ENCODE measurements at regions not wholly inside any gene's neighbourhood (a gene's known extent, or its start where the extent isn't known, plus 50 kb on each side); places are given as distances from the start of the nearest gene placed in this dataset.
"Not testable (repeated sequence)": the region's sequence is repeated elsewhere in the genome, so short reads cannot be mapped to it uniquely, and the experiment has no call there.

DNA sequence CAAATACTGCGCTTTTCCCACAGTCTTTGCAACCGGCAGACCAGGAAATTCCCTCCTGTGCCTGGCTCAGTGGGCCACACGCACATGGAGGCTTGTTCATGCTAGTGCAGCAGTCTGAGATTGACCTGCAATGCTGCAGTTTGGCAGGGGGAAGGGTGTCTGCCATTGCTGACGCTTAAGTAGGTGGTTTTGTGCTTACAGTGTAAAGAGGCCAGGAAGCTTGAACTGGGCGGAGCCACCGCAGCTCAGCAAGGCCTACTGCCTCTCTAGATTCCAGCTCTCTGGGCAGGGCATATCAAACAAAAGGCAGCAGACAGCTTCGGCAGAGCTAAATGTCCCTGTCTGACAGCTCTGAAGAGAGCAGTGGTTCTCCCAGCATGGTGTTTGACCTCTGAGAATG is 390.5 kb upstream of the TECRL start:
- DNase-seq (no peak), ATAC-seq (ENCODE audit: low read depth) (no peak)
- Histone ChIP-seq H4K20me1 (ENCODE audit: control insufficient read depth, insufficient read depth, low read length, poor library complexity, severe bottlenecking) (no peaks in the 10 kb centered on the region), H3K79me2 (ENCODE audit: control insufficient read depth, insufficient read depth, low read length) (no peaks in the 10 kb centered on the region), H3K4me3 (ENCODE audit: control extremely low read depth in 1 of 5, extremely low read depth in 1 of 5, insufficient read depth in 1 of 5, low read depth in 2 of 5, low read length in 4 of 5) (no peak overlapping the region), H3K36me3 (replicated peaks in 1 of 2; ENCODE audit: control extremely low read depth in 1 of 2, control insufficient read depth in 1 of 2, extremely low read depth in 1 of 2, insufficient read depth in 2 of 2, low read length in 1 of 2) (no peaks in the 10 kb centered on the region), H3K4me1 (ENCODE audit: control insufficient read depth in 2 of 2, insufficient read depth in 2 of 2, low read length in 2 of 2) (no peaks in the 10 kb centered on the region), H3K4me2 (replicated peaks; ENCODE audit: low read depth, low read length, poor library complexity, severe bottlenecking) (no peak overlapping the region), H3K9ac (ENCODE audit: low read length) (no peak overlapping the region), H3K27ac (ENCODE audit: low read length in 2 of 2) (no peak overlapping the region), H3K9me3 (ENCODE audit: control extremely low read depth in 1 of 3, control insufficient read depth in 2 of 3, insufficient read depth in 1 of 3, low read length in 2 of 3) (peaks cover 0 to 6% (median 0%) of the 10 kb centered on the region in 3 donors), H2AFZ (ENCODE audit: insufficient read depth, low read depth, low read length, poor library complexity, severe bottlenecking) (no peak overlapping the region), H3K27me3 (replicated peaks in 1 of 4; ENCODE audit: control extremely low read depth in 1 of 4, control insufficient read depth in 3 of 4, insufficient read depth in 4 of 4, low read length in 3 of 4) (no peaks in the 10 kb centered on the region)
- no peak overlapping the region for H3K27ac Mint-ChIP-seq
- peaks cover 7% of the 10 kb centered on the region for H3K9me3 Mint-ChIP-seq (ENCODE audit: insufficient read depth)
- no peaks in the 10 kb centered on the region for H3K4me1 Mint-ChIP-seq
- WGBS (ENCODE audit: insufficient coverage): 94% methylated on average over 7 of the region's 7 CpGs
- H3K27me3 Mint-ChIP-seq: no peaks in the 10 kb centered on the region
- CTCF ChIA-PET: no interaction called here
- no peak overlapping the region for H3K4me3 Mint-ChIP-seq
- intact Hi-C loops (cut with micrococcal nuclease): no loop called here
- POLR2A ChIA-PET: no interaction called here
- TF ChIP-seq, protein P1, sequence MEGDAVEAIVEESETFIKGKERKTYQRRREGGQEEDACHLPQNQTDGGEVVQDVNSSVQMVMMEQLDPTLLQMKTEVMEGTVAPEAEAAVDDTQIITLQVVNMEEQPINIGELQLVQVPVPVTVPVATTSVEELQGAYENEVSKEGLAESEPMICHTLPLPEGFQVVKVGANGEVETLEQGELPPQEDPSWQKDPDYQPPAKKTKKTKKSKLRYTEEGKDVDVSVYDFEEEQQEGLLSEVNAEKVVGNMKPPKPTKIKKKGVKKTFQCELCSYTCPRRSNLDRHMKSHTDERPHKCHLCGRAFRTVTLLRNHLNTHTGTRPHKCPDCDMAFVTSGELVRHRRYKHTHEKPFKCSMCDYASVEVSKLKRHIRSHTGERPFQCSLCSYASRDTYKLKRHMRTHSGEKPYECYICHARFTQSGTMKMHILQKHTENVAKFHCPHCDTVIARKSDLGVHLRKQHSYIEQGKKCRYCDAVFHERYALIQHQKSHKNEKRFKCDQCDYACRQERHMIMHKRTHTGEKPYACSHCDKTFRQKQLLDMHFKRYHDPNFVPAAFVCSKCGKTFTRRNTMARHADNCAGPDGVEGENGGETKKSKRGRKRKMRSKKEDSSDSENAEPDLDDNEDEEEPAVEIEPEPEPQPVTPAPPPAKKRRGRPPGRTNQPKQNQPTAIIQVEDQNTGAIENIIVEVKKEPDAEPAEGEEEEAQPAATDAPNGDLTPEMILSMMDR (IDR thresholded peaks at IDR 0.05): no peak

DNA sequence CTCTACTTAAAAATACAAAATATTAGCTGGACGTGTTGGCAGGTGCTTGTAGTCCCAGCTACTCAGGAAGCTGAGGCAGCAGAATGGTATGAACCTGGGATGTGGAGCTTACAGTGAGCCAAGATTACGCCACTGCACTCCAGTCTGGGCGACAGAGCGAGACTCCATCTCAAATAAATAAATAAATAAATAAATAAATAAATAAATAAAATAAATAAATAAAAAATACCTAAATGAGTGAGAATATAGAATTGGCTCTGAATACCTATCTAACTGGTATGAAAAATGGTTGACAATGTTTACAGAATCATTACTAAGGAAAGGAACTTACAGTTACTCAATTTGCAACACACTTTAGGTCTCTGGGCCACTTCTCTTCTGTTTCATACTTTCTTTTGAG is 389.6 kb upstream of the TECRL start:
- H3K79me2 ChIP-seq (ENCODE audit: control insufficient read depth, insufficient read depth, low read length); H3K9me3 ChIP-seq (ENCODE audit: control extremely low read depth in 1 of 3, control insufficient read depth in 2 of 3, insufficient read depth in 1 of 3, low read length in 2 of 3); H3K36me3 ChIP-seq (replicated peaks in 1 of 2; ENCODE audit: control extremely low read depth in 1 of 2, control insufficient read depth in 1 of 2, extremely low read depth in 1 of 2, insufficient read depth in 2 of 2, low read length in 1 of 2); H3K4me1 ChIP-seq (ENCODE audit: control insufficient read depth in 2 of 2, insufficient read depth in 2 of 2, low read length in 2 of 2); H3K9me3 Mint-ChIP-seq (ENCODE audit: insufficient read depth); H3K4me3 Mint-ChIP-seq; H3K27me3 ChIP-seq (replicated peaks in 1 of 4; ENCODE audit: control extremely low read depth in 1 of 4, control insufficient read depth in 3 of 4, insufficient read depth in 4 of 4, low read length in 3 of 4); H2AFZ ChIP-seq (ENCODE audit: insufficient read depth, low read depth, low read length, poor library complexity, severe bottlenecking); H3K27me3 Mint-ChIP-seq; intact Hi-C loops (cut with micrococcal nuclease); H3K9ac ChIP-seq (ENCODE audit: low read length); H3K4me3 ChIP-seq (ENCODE audit: control extremely low read depth in 1 of 5, extremely low read depth in 1 of 5, insufficient read depth in 1 of 5, low read depth in 2 of 5, low read length in 4 of 5); H4K20me1 ChIP-seq (ENCODE audit: control insufficient read depth, insufficient read depth, low read length, poor library complexity, severe bottlenecking); ATAC-seq (ENCODE audit: low read depth); DNase-seq; H3K4me1 Mint-ChIP-seq; CTCF ChIA-PET; H3K27ac Mint-ChIP-seq; H3K27ac ChIP-seq (ENCODE audit: low read length in 2 of 2); POLR2A ChIA-PET; H3K4me2 ChIP-seq (replicated peaks; ENCODE audit: low read depth, low read length, poor library complexity, severe bottlenecking): not testable (repeated sequence)
- no CpG with 5 or more reads among the region's 4 CpGs for WGBS (ENCODE audit: insufficient coverage)

All from B cell (primary cell).